ENCODE measurements at regions not wholly inside any gene's neighbourhood (a gene's known extent, or its start where the extent isn't known, plus 50 kb on each side); places are given as distances from the start of the nearest gene placed in this dataset.

- TF ChIP-seq GATA3 (IDR thresholded peaks at IDR 0.05; ENCODE audit: low read depth, low read length): no peak
- TF ChIP-seq GATA2 (IDR thresholded peaks at IDR 0.05; ENCODE audit: low read depth, low read length): no peak
Measured at GRCh38 chr22:47647181-47647580, 884.7 kb downstream of the TBC1D22A start.
